ENCODE measurements at regions not wholly inside any gene's neighbourhood (a gene's known extent, or its start where the extent isn't known, plus 50 kb on each side); places are given as distances from the start of the nearest gene placed in this dataset.

- Histone ChIP-seq H3K4me3 (ENCODE audit: low read depth, low read length) (no peak overlapping the region), H3K36me3 (ENCODE audit: control insufficient read depth, insufficient read depth, low read length) (no peaks in the 10 kb centered on the region), H3K9me3 (ENCODE audit: control insufficient read depth, insufficient read depth, low read depth, low read length) (no peaks in the 10 kb centered on the region), H3K27ac (ENCODE audit: low read depth, low read length) (no peak overlapping the region), H3K4me1 (ENCODE audit: control insufficient read depth, insufficient read depth, low read length) (no peaks in the 10 kb centered on the region; the same call in 1 of the 2 replicates), H3K9ac (ENCODE audit: low read length) (no peak overlapping the region), H3K27me3 (ENCODE audit: control insufficient read depth, insufficient read depth, low read length) (no peaks in the 10 kb centered on the region)
Measured at GRCh38 chr2:180644709-180645108, 335.7 kb upstream of the UBE2E3 start.

GRCh38 chr2:180630756-180631155 lies 349.6 kb upstream of the UBE2E3 start:
- no peak overlapping the region for H3K27ac ChIP-seq (ENCODE audit: low read depth, low read length)
- no peaks in the 10 kb centered on the region for H3K9me3 ChIP-seq (ENCODE audit: control insufficient read depth, insufficient read depth, low read depth, low read length)
- peaks cover 6% of the 10 kb centered on the region; the same call in 1 of the 2 replicates for H3K4me1 ChIP-seq (ENCODE audit: control insufficient read depth, insufficient read depth, low read length)
- no peak overlapping the region for H3K9ac ChIP-seq (ENCODE audit: low read length)
- H3K27me3 ChIP-seq (ENCODE audit: control insufficient read depth, insufficient read depth, low read length) = no peaks in the 10 kb centered on the region
- H3K4me3 ChIP-seq (ENCODE audit: low read depth, low read length) = no peak overlapping the region
- no peaks in the 10 kb centered on the region for H3K36me3 ChIP-seq (ENCODE audit: control insufficient read depth, insufficient read depth, low read length)

- H3K27ac ChIP-seq (ENCODE audit: low read depth, low read length) = no peak overlapping the region
- no peaks in the 10 kb centered on the region for H3K4me1 ChIP-seq (ENCODE audit: control insufficient read depth, insufficient read depth, low read length)
- H3K4me3 ChIP-seq (ENCODE audit: low read depth, low read length) = no peak overlapping the region
- no peaks in the 10 kb centered on the region for H3K9me3 ChIP-seq (ENCODE audit: control insufficient read depth, insufficient read depth, low read depth, low read length)
- H3K27me3 ChIP-seq (ENCODE audit: control insufficient read depth, insufficient read depth, low read length) = no peaks in the 10 kb centered on the region
- H3K36me3 ChIP-seq (ENCODE audit: control insufficient read depth, insufficient read depth, low read length) = no peaks in the 10 kb centered on the region
- H3K9ac ChIP-seq (ENCODE audit: low read length) = peak overlapping the region; percentile 35
Measured at GRCh38 chr2:180625006-180625844, 355.2 kb upstream of the UBE2E3 start.

GRCh38 chr2:180621941-180622918 lies 358.2 kb upstream of the UBE2E3 start:
- Histone ChIP-seq H3K4me3 (ENCODE audit: low read depth, low read length) (no peak overlapping the region), H3K27me3 (ENCODE audit: control insufficient read depth, insufficient read depth, low read length) (no peaks in the 10 kb centered on the region), H3K4me1 (ENCODE audit: control insufficient read depth, insufficient read depth, low read length) (no peaks in the 10 kb centered on the region), H3K9ac (ENCODE audit: low read length) (no peak overlapping the region), H3K27ac (ENCODE audit: low read depth, low read length) (no peak overlapping the region), H3K36me3 (ENCODE audit: control insufficient read depth, insufficient read depth, low read length) (no peaks in the 10 kb centered on the region), H3K9me3 (ENCODE audit: control insufficient read depth, insufficient read depth, low read depth, low read length) (no peaks in the 10 kb centered on the region)

- H3K9ac ChIP-seq (ENCODE audit: low read length) = no peak overlapping the region
- no peaks in the 10 kb centered on the region for H3K4me1 ChIP-seq (ENCODE audit: control insufficient read depth, insufficient read depth, low read length)
- H3K36me3 ChIP-seq (ENCODE audit: control insufficient read depth, insufficient read depth, low read length) = no peaks in the 10 kb centered on the region
- no peaks in the 10 kb centered on the region for H3K9me3 ChIP-seq (ENCODE audit: control insufficient read depth, insufficient read depth, low read depth, low read length)
- no peak overlapping the region for H3K4me3 ChIP-seq (ENCODE audit: low read depth, low read length)
- no peak overlapping the region for H3K27ac ChIP-seq (ENCODE audit: low read depth, low read length)
- no peaks in the 10 kb centered on the region for H3K27me3 ChIP-seq (ENCODE audit: control insufficient read depth, insufficient read depth, low read length)
Measured at GRCh38 chr2:180621366-180621765, 359.0 kb upstream of the UBE2E3 start.

GRCh38 chr2:180618570-180618969 lies 361.8 kb upstream of the UBE2E3 start:
- Histone ChIP-seq H3K36me3 (ENCODE audit: control insufficient read depth, insufficient read depth, low read length) (no peaks in the 10 kb centered on the region), H3K4me3 (ENCODE audit: low read depth, low read length) (no peak overlapping the region), H3K27ac (ENCODE audit: low read depth, low read length) (no peak overlapping the region), H3K9ac (ENCODE audit: low read length) (no peak overlapping the region), H3K4me1 (ENCODE audit: control insufficient read depth, insufficient read depth, low read length) (no peaks in the 10 kb centered on the region), H3K9me3 (ENCODE audit: control insufficient read depth, insufficient read depth, low read depth, low read length) (no peaks in the 10 kb centered on the region), H3K27me3 (ENCODE audit: control insufficient read depth, insufficient read depth, low read length) (no peaks in the 10 kb centered on the region)

- Histone ChIP-seq H3K4me3 (ENCODE audit: low read depth, low read length) (no peak overlapping the region), H3K27ac (ENCODE audit: low read depth, low read length) (no peak overlapping the region), H3K9ac (ENCODE audit: low read length) (no peak overlapping the region), H3K4me1 (ENCODE audit: control insufficient read depth, insufficient read depth, low read length) (no peaks in the 10 kb centered on the region), H3K9me3 (ENCODE audit: control insufficient read depth, insufficient read depth, low read depth, low read length) (no peaks in the 10 kb centered on the region), H3K27me3 (ENCODE audit: control insufficient read depth, insufficient read depth, low read length) (no peaks in the 10 kb centered on the region), H3K36me3 (ENCODE audit: control insufficient read depth, insufficient read depth, low read length) (no peaks in the 10 kb centered on the region)
Measured at GRCh38 chr2:180614776-180615175, 365.6 kb upstream of the UBE2E3 start.

- Histone ChIP-seq H3K9me3 (ENCODE audit: control insufficient read depth, insufficient read depth, low read depth, low read length) (no peaks in the 10 kb centered on the region), H3K4me1 (ENCODE audit: control insufficient read depth, insufficient read depth, low read length) (no peaks in the 10 kb centered on the region), H3K27ac (ENCODE audit: low read depth, low read length) (no peak overlapping the region), H3K9ac (ENCODE audit: low read length) (no peak overlapping the region), H3K4me3 (ENCODE audit: low read depth, low read length) (no peak overlapping the region), H3K27me3 (ENCODE audit: control insufficient read depth, insufficient read depth, low read length) (no peaks in the 10 kb centered on the region), H3K36me3 (ENCODE audit: control insufficient read depth, insufficient read depth, low read length) (no peaks in the 10 kb centered on the region)
Measured at GRCh38 chr2:180609626-180610340, 370.6 kb upstream of the UBE2E3 start.

- no peaks in the 10 kb centered on the region for H3K27me3 ChIP-seq (ENCODE audit: control insufficient read depth, insufficient read depth, low read length)
- H3K9ac ChIP-seq (ENCODE audit: low read length) = no peak overlapping the region
- no peak overlapping the region for H3K27ac ChIP-seq (ENCODE audit: low read depth, low read length)
- no peaks in the 10 kb centered on the region for H3K9me3 ChIP-seq (ENCODE audit: control insufficient read depth, insufficient read depth, low read depth, low read length)
- no peak overlapping the region for H3K4me3 ChIP-seq (ENCODE audit: low read depth, low read length)
- H3K36me3 ChIP-seq (ENCODE audit: control insufficient read depth, insufficient read depth, low read length) = no peaks in the 10 kb centered on the region
- no peaks in the 10 kb centered on the region for H3K4me1 ChIP-seq (ENCODE audit: control insufficient read depth, insufficient read depth, low read length)
Measured at GRCh38 chr2:180607514-180608049, 372.8 kb upstream of the UBE2E3 start.

GRCh38 chr2:180604077-180604476 lies 376.3 kb upstream of the UBE2E3 start:
- Histone ChIP-seq H3K9ac (ENCODE audit: low read length) (no peak overlapping the region), H3K4me1 (ENCODE audit: control insufficient read depth, insufficient read depth, low read length) (0 out of 2 replicates have a peak, but pooled peaks cover 3% of the 10 kb centered on the region), H3K4me3 (ENCODE audit: low read depth, low read length) (no peak overlapping the region), H3K27me3 (ENCODE audit: control insufficient read depth, insufficient read depth, low read length) (no peaks in the 10 kb centered on the region), H3K9me3 (ENCODE audit: control insufficient read depth, insufficient read depth, low read depth, low read length) (no peaks in the 10 kb centered on the region), H3K27ac (ENCODE audit: low read depth, low read length) (no peak overlapping the region), H3K36me3 (ENCODE audit: control insufficient read depth, insufficient read depth, low read length) (no peaks in the 10 kb centered on the region)

Data from HUES6 (cell line).